ENCODE measurements at regions not wholly inside any gene's neighbourhood (a gene's known extent, or its start where the extent isn't known, plus 50 kb on each side); places are given as distances from the start of the nearest gene placed in this dataset.

- H3K9ac ChIP-seq (ENCODE audit: low read depth, low read length): no peak overlapping the region
- H3K4me1 ChIP-seq (ENCODE audit: insufficient read depth, low read length): peaks cover 10% of the 10 kb centered on the region; the same call in 1 of the 2 replicates
- no peaks in the 10 kb centered on the region for H3K36me3 ChIP-seq (ENCODE audit: insufficient read depth, low read length)
- H3K9me3 ChIP-seq (ENCODE audit: control insufficient read depth, insufficient read depth, low read length): no peaks in the 10 kb centered on the region
Observed at GRCh38 chr4:164526933-164527583, 226.9 kb upstream of the SMIM31 start.

- Histone ChIP-seq H3K4me1 (ENCODE audit: insufficient read depth, low read length) (peaks cover 7% of the 10 kb centered on the region; the same call in 1 of the 2 replicates), H3K9ac (ENCODE audit: low read depth, low read length) (no peak overlapping the region), H3K9me3 (ENCODE audit: control insufficient read depth, insufficient read depth, low read length) (no peaks in the 10 kb centered on the region), H3K36me3 (ENCODE audit: insufficient read depth, low read length) (no peaks in the 10 kb centered on the region)
Observed at GRCh38 chr4:164529058-164529457, 224.9 kb upstream of the SMIM31 start.

GRCh38 chr4:164529486-164529885 lies 224.4 kb upstream of the SMIM31 start:
- H3K9me3 ChIP-seq (ENCODE audit: control insufficient read depth, insufficient read depth, low read length): no peaks in the 10 kb centered on the region

GRCh38 chr4:164531336-164531735 lies 222.6 kb upstream of the SMIM31 start:
- no peaks in the 10 kb centered on the region for H3K9me3 ChIP-seq (ENCODE audit: control insufficient read depth, insufficient read depth, low read length)
- no peaks in the 10 kb centered on the region for H3K36me3 ChIP-seq (ENCODE audit: insufficient read depth, low read length)
- no peak overlapping the region for H3K9ac ChIP-seq (ENCODE audit: low read depth, low read length)
- peaks cover 8% of the 10 kb centered on the region; the same call in 1 of the 2 replicates for H3K4me1 ChIP-seq (ENCODE audit: insufficient read depth, low read length)

More at GRCh38 chr4:164529486-164529885, 224.4 kb upstream of the SMIM31 start:
- Histone ChIP-seq H3K9ac (ENCODE audit: low read depth, low read length) (no peak overlapping the region), H3K4me1 (ENCODE audit: insufficient read depth, low read length) (peaks cover 7% of the 10 kb centered on the region; the same call in 1 of the 2 replicates), H3K36me3 (ENCODE audit: insufficient read depth, low read length) (no peaks in the 10 kb centered on the region)

- Histone ChIP-seq H3K9ac (ENCODE audit: low read depth, low read length) (no peak overlapping the region), H3K36me3 (ENCODE audit: insufficient read depth, low read length) (no peaks in the 10 kb centered on the region), H3K4me1 (ENCODE audit: insufficient read depth, low read length) (peaks cover 16% of the 10 kb centered on the region), H3K9me3 (ENCODE audit: control insufficient read depth, insufficient read depth, low read length) (peaks cover 14% of the 10 kb centered on the region)
Observed at GRCh38 chr4:164536814-164537213, 217.1 kb upstream of the SMIM31 start.

GRCh38 chr4:164538097-164538496 lies 215.8 kb upstream of the SMIM31 start:
- Histone ChIP-seq H3K9ac (ENCODE audit: low read depth, low read length) (no peak overlapping the region), H3K36me3 (ENCODE audit: insufficient read depth, low read length) (no peaks in the 10 kb centered on the region), H3K4me1 (ENCODE audit: insufficient read depth, low read length) (peaks cover 16% of the 10 kb centered on the region), H3K9me3 (ENCODE audit: control insufficient read depth, insufficient read depth, low read length) (peaks cover 14% of the 10 kb centered on the region)

GRCh38 chr4:164540987-164541386 lies 212.9 kb upstream of the SMIM31 start:
- H3K9ac ChIP-seq (ENCODE audit: low read depth, low read length): no peak overlapping the region
- peaks cover 16% of the 10 kb centered on the region for H3K4me1 ChIP-seq (ENCODE audit: insufficient read depth, low read length)
- no peaks in the 10 kb centered on the region for H3K36me3 ChIP-seq (ENCODE audit: insufficient read depth, low read length)
- H3K9me3 ChIP-seq (ENCODE audit: control insufficient read depth, insufficient read depth, low read length): peaks cover 14% of the 10 kb centered on the region

GRCh38 chr4:164542431-164542830 lies 211.5 kb upstream of the SMIM31 start:
- no peak overlapping the region for H3K9ac ChIP-seq (ENCODE audit: low read depth, low read length)
- no peaks in the 10 kb centered on the region for H3K36me3 ChIP-seq (ENCODE audit: insufficient read depth, low read length)
- H3K9me3 ChIP-seq (ENCODE audit: control insufficient read depth, insufficient read depth, low read length): peaks cover 14% of the 10 kb centered on the region
- 0 out of 2 replicates have a peak, but pooled peaks cover 6% of the 10 kb centered on the region for H3K4me1 ChIP-seq (ENCODE audit: insufficient read depth, low read length)

- H3K36me3 ChIP-seq (ENCODE audit: insufficient read depth, low read length): no peaks in the 10 kb centered on the region
- H3K9me3 ChIP-seq (ENCODE audit: control insufficient read depth, insufficient read depth, low read length): no peaks in the 10 kb centered on the region
- H3K4me1 ChIP-seq (ENCODE audit: insufficient read depth, low read length): no peaks in the 10 kb centered on the region
- no peak overlapping the region for H3K9ac ChIP-seq (ENCODE audit: low read depth, low read length)
Observed at GRCh38 chr4:164550989-164551712, 202.8 kb upstream of the SMIM31 start.

- Histone ChIP-seq H3K9me3 (ENCODE audit: control insufficient read depth, insufficient read depth, low read length) (no peaks in the 10 kb centered on the region), H3K9ac (ENCODE audit: low read depth, low read length) (no peak overlapping the region), H3K36me3 (ENCODE audit: insufficient read depth, low read length) (no peaks in the 10 kb centered on the region), H3K4me1 (ENCODE audit: insufficient read depth, low read length) (no peaks in the 10 kb centered on the region)
Observed at GRCh38 chr4:164551713-164552040, 202.3 kb upstream of the SMIM31 start.

GRCh38 chr4:164571593-164572390 lies 182.1 kb upstream of the SMIM31 start:
- Histone ChIP-seq H3K36me3 (ENCODE audit: insufficient read depth, low read length) (no peaks in the 10 kb centered on the region), H3K9ac (ENCODE audit: low read depth, low read length) (no peak overlapping the region; the same call in 1 of the 2 replicates), H3K9me3 (ENCODE audit: control insufficient read depth, insufficient read depth, low read length) (no peaks in the 10 kb centered on the region), H3K4me1 (ENCODE audit: insufficient read depth, low read length) (peaks cover 18% of the 10 kb centered on the region; the same call in 1 of the 2 replicates)

- Histone ChIP-seq H3K9ac (ENCODE audit: low read depth, low read length) (no peak overlapping the region), H3K4me1 (ENCODE audit: insufficient read depth, low read length) (peaks cover 18% of the 10 kb centered on the region; the same call in 1 of the 2 replicates), H3K36me3 (ENCODE audit: insufficient read depth, low read length) (no peaks in the 10 kb centered on the region), H3K9me3 (ENCODE audit: control insufficient read depth, insufficient read depth, low read length) (no peaks in the 10 kb centered on the region)
Observed at GRCh38 chr4:164572877-164573279, 181.1 kb upstream of the SMIM31 start.

- Histone ChIP-seq H3K9ac (ENCODE audit: low read depth, low read length) (no peak overlapping the region), H3K36me3 (ENCODE audit: insufficient read depth, low read length) (no peaks in the 10 kb centered on the region), H3K4me1 (ENCODE audit: insufficient read depth, low read length) (peaks cover 18% of the 10 kb centered on the region; the same call in 1 of the 2 replicates), H3K9me3 (ENCODE audit: control insufficient read depth, insufficient read depth, low read length) (no peaks in the 10 kb centered on the region)
Observed at GRCh38 chr4:164575861-164576260, 178.1 kb upstream of the SMIM31 start.

- Histone ChIP-seq H3K4me1 (ENCODE audit: insufficient read depth, low read length) (no peaks in the 10 kb centered on the region), H3K36me3 (ENCODE audit: insufficient read depth, low read length) (no peaks in the 10 kb centered on the region), H3K9ac (ENCODE audit: low read depth, low read length) (no peak overlapping the region), H3K9me3 (ENCODE audit: control insufficient read depth, insufficient read depth, low read length) (no peaks in the 10 kb centered on the region)
Observed at GRCh38 chr4:164579270-164579942, 174.5 kb upstream of the SMIM31 start.

Data from ES-I3 (cell line).